Body of pancreas (tissue), 4 donors: ENCODE measurements at regions not wholly inside any gene's neighbourhood (a gene's known extent, or its start where the extent isn't known, plus 50 kb on each side); places are given as distances from the start of the nearest gene placed in this dataset.

Source experiments
- ATAC-seq: fragments of 150-250 bp; one replicate; pipeline ENCODE4 v1.9.1; 2016
- DNase-seq, 4 donors: peaks; one replicate each; pipeline ENCODE4 v3.0.0-alpha.2; 2019
- H3K27ac ChIP-seq, 4 donors: fragments of 200-600 bp; sonication (generic); 1 replicate in 3 of 4; 2 replicates in 1 of 4; pipeline versions ENCODE4 v1.5.1 to v1.6.1; 2016 to 2019; ENCODE audit warnings: mild to moderate bottlenecking in 1 of 4, mixed read lengths in 1 of 4, moderate library complexity in 1 of 4
- H3K27me3 ChIP-seq, 2 donors: fragments of 200-600 bp; sonication (generic); one replicate each; pipeline ENCODE4 v1.6.0; 2016; ENCODE audit warnings: mild to moderate bottlenecking in 1 of 2
- H3K36me3 ChIP-seq, 2 donors: fragments of 200-600 bp; sonication (generic); replicated peaks in 1 of 2; 2 replicates each; pipeline ENCODE4 v1.5.1; 2016; ENCODE audit warnings: low read depth in 2 of 2; ENCODE audit not compliant: insufficient read depth in 1 of 2
- H3K4me1 ChIP-seq: fragments of 200-600 bp; sonication (generic); one replicate; pipeline ENCODE4 v1.6.0; 2016
- H3K4me3 ChIP-seq, 2 donors: fragments of 200-600 bp; sonication (generic); 1 replicate in 1 of 2; 2 replicates in 1 of 2; pipeline ENCODE4 v1.5.1; 2016 to 2019
- H3K9me3 ChIP-seq, 3 donors: fragments of 200-600 bp; sonication (generic); 1 replicate in 2 of 3; 2 replicates in 1 of 3; pipeline ENCODE4 v1.5.1; 2016
- CTCF ChIP-seq, 7 experiments: fragments of 450-650 bp in 4 of 7; fragments of 200-600 bp in 3 of 7; sonication (generic) in 3 of 7; IDR thresholded peaks; one replicate each; pipeline ENCODE4 v1.5.1; 2016 to 2019; ENCODE audit warnings: antibody characterized with exemption in 7 of 7
- POLR2A ChIP-seq, 3 donors: fragments of 450-650 bp; IDR thresholded peaks; one replicate each; pipeline ENCODE4 v1.6.1; 2016; ENCODE audit warnings: antibody characterized with exemption in 3 of 3, mild to moderate bottlenecking in 2 of 3
- WGBS, 2 donors: methylation state at CpG; one replicate each; pipeline ENCODE4 v1.1.5; 2017; 5-methylcytosine and 5-hydroxymethylcytosine counted together
- intact Hi-C: fragments of 100-400 bp; cut with DNase I; formaldehyde crosslinking; loops from one replicate; pipeline ENCODE4 v1.15.1; 2023

GRCh38 chr21:16034446-16035190 is 304.8 kb downstream of the USP25 start:
- DNase-seq (no peak), ATAC-seq (no peak)
- H3K4me1 ChIP-seq, result no peaks in the 10 kb centered on the region
- H3K9me3 ChIP-seq, result no peaks in the 10 kb centered on the region
- intact Hi-C loops, result no loop called here
- 0% methylated on average over 1 of the region's 1 CpG for WGBS, 2 donors
- no peak overlapping the region for H3K27ac ChIP-seq
- no peaks in the 10 kb centered on the region for H3K36me3 ChIP-seq
- H3K27me3 ChIP-seq, result no peaks in the 10 kb centered on the region
- no peak for TF ChIP-seq CTCF (IDR thresholded peaks at IDR 0.05)
- no peak for TF ChIP-seq POLR2A (IDR thresholded peaks at IDR 0.05)
- no peak overlapping the region for H3K4me3 ChIP-seq

GRCh38 chr21:16037421-16037955 is 307.7 kb downstream of the USP25 start:
- WGBS, 2 donors, result 43 to 74% methylated on average over 5 of the region's 5 CpGs
- intact Hi-C loops, result no loop called here
- DNase-seq (no peak), ATAC-seq (no peak)
- Histone ChIP-seq H3K4me3 (no peak overlapping the region), H3K36me3 (no peaks in the 10 kb centered on the region), H3K9me3 (no peaks in the 10 kb centered on the region), H3K27me3 (no peaks in the 10 kb centered on the region), H3K27ac (no peak overlapping the region), H3K4me1 (no peaks in the 10 kb centered on the region)
- TF ChIP-seq CTCF (IDR thresholded peaks at IDR 0.05) (no peak), POLR2A (IDR thresholded peaks at IDR 0.05) (no peak)

- Histone ChIP-seq H3K27me3 (no peaks in the 10 kb centered on the region), H3K9me3 (no peaks in the 10 kb centered on the region), H3K27ac (no peak overlapping the region), H3K4me1 (no peaks in the 10 kb centered on the region), H3K36me3 (no peaks in the 10 kb centered on the region), H3K4me3 (no peak overlapping the region)
- 63 to 83% methylated on average over 3 of the region's 3 CpGs for WGBS, 2 donors
- no peak for TF ChIP-seq POLR2A (IDR thresholded peaks at IDR 0.05)
- intact Hi-C loops, result no loop called here
- no peak for DNase-seq
- no peak for ATAC-seq
Measured at GRCh38 chr21:16040601-16041000, 310.8 kb downstream of the USP25 start.

DNA sequence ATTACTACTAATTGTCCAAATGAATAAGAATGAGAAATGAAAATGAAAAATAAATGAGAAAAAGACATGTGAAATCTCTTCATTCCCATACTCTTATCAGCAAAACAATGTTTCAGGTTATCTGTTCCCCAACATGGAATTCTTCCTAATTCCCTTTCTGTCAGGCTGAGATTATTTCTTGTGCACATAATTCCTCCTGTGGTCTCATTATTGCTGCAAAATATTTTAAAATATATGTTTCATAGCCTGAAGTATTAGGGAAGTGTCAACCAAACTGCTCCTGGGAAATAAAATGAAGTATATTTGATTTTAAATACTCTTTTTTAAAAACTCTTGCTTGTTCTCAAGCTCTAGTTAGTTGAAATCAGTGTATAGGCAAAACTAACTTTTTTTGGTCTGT is 314.9 kb downstream of the USP25 start:
- DNase-seq, result no peak
- Histone ChIP-seq H3K4me1 (no peaks in the 10 kb centered on the region), H3K9me3 (no peaks in the 10 kb centered on the region), H3K36me3 (no peaks in the 10 kb centered on the region), H3K27me3 (no peaks in the 10 kb centered on the region), H3K27ac (no peak overlapping the region), H3K4me3 (no peak overlapping the region)
- intact Hi-C loops, result no loop called here
- no peak for ATAC-seq
- TF ChIP-seq CTCF (IDR thresholded peaks at IDR 0.05), result no peak
- TF ChIP-seq POLR2A (IDR thresholded peaks at IDR 0.05), result no peak

DNA sequence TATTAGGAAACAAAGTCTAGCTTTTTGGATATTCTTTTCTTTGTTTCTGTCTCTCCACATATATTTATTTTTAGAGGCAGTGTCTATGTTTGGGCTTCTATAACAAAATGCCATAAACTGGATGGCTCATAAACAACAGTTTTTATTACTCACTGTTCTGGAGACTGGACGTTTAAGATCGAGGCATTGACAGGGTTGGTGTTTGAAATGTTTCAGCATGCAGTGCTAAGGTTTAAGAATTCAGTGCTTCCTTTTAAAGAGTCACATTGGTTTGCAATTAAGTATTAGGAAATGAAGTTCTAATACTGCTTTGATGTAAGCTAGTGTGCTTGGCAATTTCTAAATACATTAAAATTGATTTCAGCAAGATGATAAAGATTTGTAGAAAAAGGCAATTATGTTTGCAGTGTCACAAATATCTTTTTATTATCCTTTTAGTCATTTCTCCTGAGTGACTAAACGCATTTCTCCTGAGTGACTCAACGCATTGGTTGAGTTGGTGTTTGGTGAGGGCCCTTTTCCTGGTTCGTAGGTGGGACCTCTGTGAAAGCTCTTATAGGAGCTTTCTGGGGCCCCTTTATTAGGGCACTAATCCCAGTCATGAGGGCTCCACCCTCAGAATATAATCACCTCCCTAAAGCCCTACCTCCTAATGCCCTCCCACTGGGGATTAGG is 317.0 kb downstream of the USP25 start:
- H3K36me3 ChIP-seq, result no peaks in the 10 kb centered on the region
- no peak for ATAC-seq
- no peaks in the 10 kb centered on the region for H3K27me3 ChIP-seq
- H3K9me3 ChIP-seq, result no peaks in the 10 kb centered on the region
- no peak for TF ChIP-seq CTCF (IDR thresholded peaks at IDR 0.05)
- TF ChIP-seq POLR2A (IDR thresholded peaks at IDR 0.05), result no peak
- intact Hi-C loops, result no loop called here
- no peak overlapping the region for H3K27ac ChIP-seq
- DNase-seq, result no peak
- WGBS, 2 donors, result 72 to 74% methylated on average over 5 of the region's 5 CpGs
- H3K4me3 ChIP-seq, result no peak overlapping the region
- no peaks in the 10 kb centered on the region for H3K4me1 ChIP-seq
